ENCODE measurements at regions not wholly inside any gene's neighbourhood (a gene's known extent, or its start where the extent isn't known, plus 50 kb on each side); places are given as distances from the start of the nearest gene placed in this dataset.

DNA sequence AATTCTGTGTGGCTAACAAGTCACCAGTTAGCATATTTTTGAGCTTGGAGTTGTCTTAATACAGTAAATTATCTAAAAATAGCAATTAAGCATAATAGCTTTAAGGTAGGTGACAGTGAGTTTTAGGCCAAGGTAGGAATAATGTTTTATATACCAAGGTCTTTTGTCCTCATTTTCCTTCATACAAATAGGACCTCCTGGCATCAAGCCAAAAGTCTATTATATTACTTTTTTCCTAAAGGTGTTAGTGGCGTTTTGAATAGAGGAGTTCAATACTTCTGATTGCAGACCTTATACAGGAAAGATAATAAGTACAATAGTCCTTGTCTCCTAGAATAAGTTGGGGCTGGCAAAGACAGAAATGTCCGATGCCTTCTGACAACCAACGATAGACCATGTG is 2277.7 kb downstream of the TP53TG3F start:
- no peak for DNase-seq (ENCODE audit: low read depth, low spot score)
- no peaks in the 10 kb centered on the region for H3K9me3 ChIP-seq (ENCODE audit: low read depth, low read length)
- TF ChIP-seq FOXP2 (optimal IDR thresholded peaks at IDR 0.05; ENCODE audit: control extremely low read depth, extremely low read length, insufficient read depth) (no peak), EZH2 (IDR thresholded peaks at IDR 0.05) (no peak), POLR2AphosphoS5 (IDR thresholded peaks at IDR 0.05; ENCODE audit: borderline replicate concordance, low read depth, low read length) (no peak)
- H3K36me3 ChIP-seq (ENCODE audit: insufficient read depth, low read length), result no peaks in the 10 kb centered on the region
- H3K9ac ChIP-seq (ENCODE audit: insufficient read length), result no peak overlapping the region
- H3K4me3 ChIP-seq, result no peak overlapping the region
- no peak overlapping the region for H3K27ac ChIP-seq

DNA sequence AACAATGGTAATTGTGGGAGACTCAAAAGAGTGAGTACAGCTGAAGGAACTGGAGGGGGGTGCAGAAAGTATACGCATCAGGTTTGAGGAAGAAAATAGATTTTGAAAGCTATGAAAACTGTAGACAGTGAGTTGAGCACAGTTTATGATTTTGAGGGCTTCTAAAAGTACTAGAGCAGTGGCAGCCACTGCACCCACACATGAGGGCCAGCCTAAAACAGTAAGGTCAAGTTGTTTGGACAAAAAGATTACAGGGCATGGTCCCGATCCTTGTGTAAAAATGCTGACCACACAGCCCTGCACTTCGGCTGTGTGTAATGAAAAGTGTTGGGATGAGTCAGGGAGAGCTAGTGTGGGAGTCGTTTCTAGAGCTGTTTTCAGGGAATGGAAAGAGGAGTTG is 2282.1 kb downstream of the TP53TG3F start:
- TF ChIP-seq POLR2AphosphoS5 (IDR thresholded peaks at IDR 0.05; ENCODE audit: borderline replicate concordance, low read depth, low read length) (no peak), FOXP2 (optimal IDR thresholded peaks at IDR 0.05; ENCODE audit: control extremely low read depth, extremely low read length, insufficient read depth) (no peak), EZH2 (IDR thresholded peaks at IDR 0.05) (no peak)
- no peak for DNase-seq (ENCODE audit: low read depth, low spot score)
- H3K9me3 ChIP-seq (ENCODE audit: low read depth, low read length), result no peaks in the 10 kb centered on the region
- H3K27ac ChIP-seq, result no peak overlapping the region
- no peaks in the 10 kb centered on the region for H3K36me3 ChIP-seq (ENCODE audit: insufficient read depth, low read length)
- no peak overlapping the region for H3K4me3 ChIP-seq
- no peak overlapping the region for H3K9ac ChIP-seq (ENCODE audit: insufficient read length)

DNA sequence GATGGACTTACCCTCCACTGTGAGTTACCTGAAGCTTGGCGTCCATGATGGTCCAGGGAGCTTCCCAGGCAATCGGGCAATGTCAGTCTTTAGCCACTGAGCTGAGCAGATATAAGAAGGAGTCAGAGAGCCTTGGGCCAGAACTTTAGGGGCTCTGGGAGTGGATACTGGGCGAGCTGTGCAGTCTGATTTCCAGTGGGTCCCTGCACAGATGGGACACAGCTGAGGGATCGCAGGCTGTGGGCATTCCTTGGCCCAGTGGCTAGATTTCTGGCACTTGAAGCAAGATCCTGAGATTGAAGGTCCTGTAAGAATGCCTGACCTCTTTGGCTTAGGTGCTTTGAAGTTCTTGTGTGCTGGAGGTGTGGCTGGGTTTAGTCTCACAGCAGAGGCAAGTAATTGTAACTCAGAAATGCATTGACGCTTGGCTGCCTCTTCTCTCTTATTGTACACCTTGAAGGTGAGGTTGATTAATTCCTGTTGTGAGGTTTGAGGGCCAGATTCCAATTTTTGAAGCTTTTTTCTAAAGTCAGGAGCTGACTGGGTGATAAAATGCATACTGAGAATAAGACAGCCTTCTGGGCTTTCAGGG is 2283.8 kb downstream of the TP53TG3F start:
- TF ChIP-seq FOXP2 (optimal IDR thresholded peaks at IDR 0.05; ENCODE audit: control extremely low read depth, extremely low read length, insufficient read depth), result no peak
- no peak for TF ChIP-seq EZH2 (IDR thresholded peaks at IDR 0.05)
- Histone ChIP-seq H3K4me3 (no peak overlapping the region), H3K9me3 (ENCODE audit: low read depth, low read length) (no peaks in the 10 kb centered on the region)

DNA sequence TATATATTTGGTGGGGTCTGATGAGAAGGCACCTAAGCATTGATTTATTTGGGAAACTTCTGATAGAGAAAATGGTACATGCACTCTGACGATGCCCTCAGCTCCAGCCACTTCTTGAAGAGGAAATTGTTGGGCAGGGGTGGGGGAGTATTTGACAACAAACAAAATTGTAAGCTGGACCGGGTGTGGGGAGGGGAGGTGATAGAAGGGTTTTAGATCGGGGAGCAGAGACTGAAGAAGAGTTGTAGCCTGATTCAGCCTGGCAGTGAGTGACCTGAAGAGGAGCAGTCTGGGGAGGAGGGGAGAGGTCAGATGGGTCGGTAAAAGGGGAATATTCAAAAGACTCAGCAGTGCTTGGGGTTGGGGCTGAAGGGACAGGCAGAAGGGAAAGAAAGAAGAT is 2284.7 kb downstream of the TP53TG3F start:
- H3K27ac ChIP-seq, result no peak overlapping the region
- H3K36me3 ChIP-seq (ENCODE audit: insufficient read depth, low read length), result no peaks in the 10 kb centered on the region
- TF ChIP-seq EZH2 (IDR thresholded peaks at IDR 0.05), result no peak
- no peak for TF ChIP-seq POLR2AphosphoS5 (IDR thresholded peaks at IDR 0.05; ENCODE audit: borderline replicate concordance, low read depth, low read length)
- TF ChIP-seq FOXP2 (optimal IDR thresholded peaks at IDR 0.05; ENCODE audit: control extremely low read depth, extremely low read length, insufficient read depth), result no peak
- no peak overlapping the region for H3K9ac ChIP-seq (ENCODE audit: insufficient read length)
- H3K9me3 ChIP-seq (ENCODE audit: low read depth, low read length), result no peaks in the 10 kb centered on the region
- no peak overlapping the region for H3K4me3 ChIP-seq
- no peak for DNase-seq (ENCODE audit: low read depth, low spot score)

More for the DNA sequence above, 2283.8 kb downstream of the TP53TG3F start:
- Histone ChIP-seq H3K36me3 (ENCODE audit: insufficient read depth, low read length) (no peaks in the 10 kb centered on the region), H3K9ac (ENCODE audit: insufficient read length) (no peak overlapping the region), H3K27ac (no peak overlapping the region)
- no peak for DNase-seq (ENCODE audit: low read depth, low spot score)

DNA sequence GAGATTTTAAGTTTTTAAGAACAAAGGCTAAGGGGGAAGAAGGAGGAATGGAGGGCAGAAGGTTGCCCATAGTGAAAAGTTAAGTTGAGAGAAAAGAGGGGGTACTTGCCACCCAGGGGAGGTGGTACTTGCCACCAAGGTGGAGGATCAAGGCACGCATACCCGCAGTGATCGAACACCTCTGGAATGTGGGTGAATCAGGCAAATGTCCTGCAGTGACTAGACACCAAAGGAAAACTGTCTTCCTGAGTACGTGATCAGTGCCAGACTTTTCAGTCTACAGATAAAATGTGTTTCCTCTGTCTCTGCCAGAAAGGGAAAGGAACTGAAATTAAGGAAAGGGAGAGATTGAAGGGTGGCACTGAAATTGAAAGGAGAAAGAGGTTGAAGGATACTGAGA is 2285.3 kb downstream of the TP53TG3F start:
- no peak overlapping the region for H3K27ac ChIP-seq

DNA sequence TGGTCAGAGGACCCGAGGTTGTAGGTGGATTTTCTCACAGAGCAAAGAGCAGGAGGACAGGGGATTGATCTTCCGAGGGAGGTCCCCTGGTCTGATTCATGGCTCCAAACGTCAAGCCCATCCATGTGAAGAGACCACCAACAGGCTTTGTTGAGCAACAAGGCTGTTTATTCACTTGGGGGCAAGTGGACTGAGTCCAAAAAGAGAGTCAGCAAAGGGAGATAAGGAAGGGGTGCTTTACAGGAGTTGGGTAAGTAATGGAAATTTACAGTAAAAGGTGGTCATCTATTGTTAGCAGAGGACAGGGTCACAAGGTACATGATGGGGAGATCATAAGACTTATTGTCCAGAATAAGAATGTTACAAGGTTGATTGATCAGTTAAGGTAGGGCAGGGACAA is 2285.8 kb downstream of the TP53TG3F start:
- Histone ChIP-seq H3K9me3 (ENCODE audit: low read depth, low read length) (no peaks in the 10 kb centered on the region), H3K36me3 (ENCODE audit: insufficient read depth, low read length) (no peaks in the 10 kb centered on the region), H3K4me3 (no peak overlapping the region), H3K27ac (no peak overlapping the region), H3K9ac (ENCODE audit: insufficient read length) (no peak overlapping the region)
- DNase-seq (ENCODE audit: low read depth, low spot score), result no peak
- TF ChIP-seq FOXP2 (optimal IDR thresholded peaks at IDR 0.05; ENCODE audit: control extremely low read depth, extremely low read length, insufficient read depth) (no peak), POLR2AphosphoS5 (IDR thresholded peaks at IDR 0.05; ENCODE audit: borderline replicate concordance, low read depth, low read length) (no peak), EZH2 (IDR thresholded peaks at IDR 0.05) (no peak)

More for the DNA sequence above, 2285.3 kb downstream of the TP53TG3F start:
- H3K4me3 ChIP-seq, result no peak overlapping the region
- TF ChIP-seq POLR2AphosphoS5 (IDR thresholded peaks at IDR 0.05; ENCODE audit: borderline replicate concordance, low read depth, low read length) (no peak), EZH2 (IDR thresholded peaks at IDR 0.05) (no peak), FOXP2 (optimal IDR thresholded peaks at IDR 0.05; ENCODE audit: control extremely low read depth, extremely low read length, insufficient read depth) (no peak)
- no peaks in the 10 kb centered on the region for H3K36me3 ChIP-seq (ENCODE audit: insufficient read depth, low read length)
- no peak overlapping the region for H3K9ac ChIP-seq (ENCODE audit: insufficient read length)
- no peaks in the 10 kb centered on the region for H3K9me3 ChIP-seq (ENCODE audit: low read depth, low read length)
- DNase-seq (ENCODE audit: low read depth, low spot score), result no peak

DNA sequence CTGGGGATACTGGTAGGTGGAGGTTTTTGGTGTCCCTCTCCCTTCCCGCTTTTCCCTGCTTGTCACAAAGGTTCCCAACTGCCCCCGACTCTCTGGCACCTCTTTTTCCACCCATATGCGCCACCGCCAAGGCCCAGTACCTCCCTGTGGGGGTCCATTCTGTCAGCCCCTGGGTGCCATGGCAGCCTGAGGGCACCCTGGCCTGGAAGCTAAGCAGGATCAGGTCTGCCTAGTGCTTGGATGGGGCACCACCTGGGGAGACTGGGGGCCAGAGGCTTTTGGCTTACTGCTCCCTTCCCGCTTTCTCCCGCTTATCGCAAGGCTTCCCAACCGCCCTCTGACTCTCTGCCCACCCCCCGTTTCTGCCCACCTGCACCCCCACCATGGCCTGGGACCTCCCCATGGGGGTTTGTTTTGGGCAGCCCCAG is 2286.4 kb downstream of the TP53TG3F start:
- DNase-seq (ENCODE audit: low read depth, low spot score), result no peak
- no peak for TF ChIP-seq FOXP2 (optimal IDR thresholded peaks at IDR 0.05; ENCODE audit: control extremely low read depth, extremely low read length, insufficient read depth)
- TF ChIP-seq POLR2AphosphoS5 (IDR thresholded peaks at IDR 0.05; ENCODE audit: borderline replicate concordance, low read depth, low read length), result no peak
- no peak for TF ChIP-seq EZH2 (IDR thresholded peaks at IDR 0.05)
- H3K27ac ChIP-seq, result no peak overlapping the region
- H3K36me3 ChIP-seq (ENCODE audit: insufficient read depth, low read length), result no peaks in the 10 kb centered on the region
- H3K9ac ChIP-seq (ENCODE audit: insufficient read length), result no peak overlapping the region
- H3K9me3 ChIP-seq (ENCODE audit: low read depth, low read length), result no peaks in the 10 kb centered on the region
- H3K4me3 ChIP-seq, result no peak overlapping the region

DNA sequence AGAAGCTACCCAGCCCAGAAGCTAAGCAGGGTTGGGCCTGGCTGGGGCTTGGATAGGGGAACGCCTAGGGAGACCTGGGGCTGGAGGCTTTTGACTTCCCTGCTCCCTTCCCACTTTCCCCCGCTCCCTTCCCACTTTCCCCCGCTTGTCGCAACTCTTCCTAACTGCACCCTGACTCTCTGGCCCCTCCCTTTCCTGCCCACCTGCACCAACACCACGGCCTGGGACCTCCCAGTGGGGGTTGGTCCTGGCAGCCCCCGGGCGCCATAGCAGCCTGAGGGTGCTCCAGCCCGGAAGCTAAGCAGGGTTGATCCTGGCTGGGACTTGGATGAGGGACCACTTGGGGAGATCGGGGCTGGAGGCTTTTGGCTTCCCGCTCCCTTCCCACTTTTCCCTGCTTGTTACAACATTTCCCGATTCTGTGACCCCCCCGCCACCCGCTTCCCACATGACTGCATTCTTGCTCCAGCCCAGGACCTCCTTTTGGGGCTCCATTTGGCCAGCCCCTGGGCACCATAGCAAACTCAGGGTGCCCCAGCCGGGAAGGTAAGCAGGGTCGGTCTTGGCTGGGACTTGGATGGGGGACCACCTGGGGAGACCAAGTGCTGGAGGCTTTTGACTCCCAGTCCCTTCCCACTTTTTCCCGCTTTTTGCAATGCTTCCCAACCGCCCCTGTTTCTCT is 2287.0 kb downstream of the TP53TG3F start:
- no peaks in the 10 kb centered on the region for H3K9me3 ChIP-seq (ENCODE audit: low read depth, low read length)
- H3K27ac ChIP-seq, result no peak overlapping the region
- no peak overlapping the region for H3K9ac ChIP-seq (ENCODE audit: insufficient read length)
- DNase-seq (ENCODE audit: low read depth, low spot score), result no peak
- no peaks in the 10 kb centered on the region for H3K36me3 ChIP-seq (ENCODE audit: insufficient read depth, low read length)
- no peak for TF ChIP-seq EZH2 (IDR thresholded peaks at IDR 0.05)
- no peak for TF ChIP-seq FOXP2 (optimal IDR thresholded peaks at IDR 0.05; ENCODE audit: control extremely low read depth, extremely low read length, insufficient read depth)
- TF ChIP-seq POLR2AphosphoS5 (IDR thresholded peaks at IDR 0.05; ENCODE audit: borderline replicate concordance, low read depth, low read length), result no peak
- H3K4me3 ChIP-seq, result no peak overlapping the region
